ENCODE measurements at regions not wholly inside any gene's neighbourhood (a gene's known extent, or its start where the extent isn't known, plus 50 kb on each side); places are given as distances from the start of the nearest gene placed in this dataset.
"Not testable (repeated sequence)": the region's sequence is repeated elsewhere in the genome, so short reads cannot be mapped to it uniquely, and the experiment has no call there.

DNA sequence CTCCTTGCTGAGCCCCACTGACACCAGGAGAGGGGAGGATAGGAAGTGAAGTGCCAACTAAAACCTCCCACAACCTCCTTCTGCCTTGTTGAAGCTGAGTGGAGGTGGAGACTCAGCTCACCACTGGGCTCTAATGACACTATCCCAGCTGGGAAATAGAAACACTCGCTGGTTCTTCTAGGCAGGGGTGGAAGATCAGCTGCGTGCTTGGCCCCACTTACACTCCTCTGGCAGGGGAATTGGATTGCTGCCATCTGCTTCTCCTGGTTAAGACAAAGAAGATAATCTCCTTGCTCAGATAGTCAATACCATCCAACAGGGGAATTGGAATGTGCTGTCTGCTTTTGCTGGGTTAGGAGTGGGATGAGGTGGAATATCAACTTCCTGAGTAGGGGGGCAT, 392.5 kb downstream of the ZNF674 start:
- intact Hi-C loops (cut with DNase I): no loop called here
- no peak for TF ChIP-seq POLR2A (IDR thresholded peaks at IDR 0.05)
- TF ChIP-seq, protein P1, sequence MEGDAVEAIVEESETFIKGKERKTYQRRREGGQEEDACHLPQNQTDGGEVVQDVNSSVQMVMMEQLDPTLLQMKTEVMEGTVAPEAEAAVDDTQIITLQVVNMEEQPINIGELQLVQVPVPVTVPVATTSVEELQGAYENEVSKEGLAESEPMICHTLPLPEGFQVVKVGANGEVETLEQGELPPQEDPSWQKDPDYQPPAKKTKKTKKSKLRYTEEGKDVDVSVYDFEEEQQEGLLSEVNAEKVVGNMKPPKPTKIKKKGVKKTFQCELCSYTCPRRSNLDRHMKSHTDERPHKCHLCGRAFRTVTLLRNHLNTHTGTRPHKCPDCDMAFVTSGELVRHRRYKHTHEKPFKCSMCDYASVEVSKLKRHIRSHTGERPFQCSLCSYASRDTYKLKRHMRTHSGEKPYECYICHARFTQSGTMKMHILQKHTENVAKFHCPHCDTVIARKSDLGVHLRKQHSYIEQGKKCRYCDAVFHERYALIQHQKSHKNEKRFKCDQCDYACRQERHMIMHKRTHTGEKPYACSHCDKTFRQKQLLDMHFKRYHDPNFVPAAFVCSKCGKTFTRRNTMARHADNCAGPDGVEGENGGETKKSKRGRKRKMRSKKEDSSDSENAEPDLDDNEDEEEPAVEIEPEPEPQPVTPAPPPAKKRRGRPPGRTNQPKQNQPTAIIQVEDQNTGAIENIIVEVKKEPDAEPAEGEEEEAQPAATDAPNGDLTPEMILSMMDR (IDR thresholded peaks at IDR 0.05): no peak
- no peaks in the 10 kb centered on the region for H3K9me3 ChIP-seq

DNA sequence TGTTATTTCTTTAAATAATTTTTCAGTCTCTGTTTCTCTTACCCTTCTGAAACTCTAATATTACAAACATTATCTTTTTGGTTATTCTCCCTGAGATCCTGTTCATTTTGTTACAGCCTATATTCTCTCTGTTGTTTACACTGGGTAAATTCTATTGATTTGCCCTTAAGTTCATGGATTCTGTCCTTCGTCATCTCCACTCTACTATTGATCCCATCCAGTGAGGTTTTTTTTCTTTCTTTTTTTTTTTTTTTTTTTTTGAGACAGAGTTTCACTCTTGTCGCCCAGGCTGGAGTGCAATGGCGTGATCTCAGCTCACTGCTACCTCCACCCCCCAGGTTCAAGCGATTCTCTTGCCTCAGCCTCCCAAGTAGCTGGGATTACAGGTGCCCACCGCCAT, 393.9 kb downstream of the ZNF674 start:
- H3K27me3 ChIP-seq; H3K4me3 ChIP-seq (replicated peaks in 1 of 3); H3K27ac ChIP-seq; H3K4me1 ChIP-seq; H3K36me3 ChIP-seq; H3K9me3 ChIP-seq; DNase-seq; intact Hi-C loops (cut with DNase I): not testable (repeated sequence)
- 94 to 95% methylated on average over 5 of the region's 5 CpGs for WGBS, 2 donors

More for the DNA sequence above, 392.5 kb downstream of the ZNF674 start:
- Histone ChIP-seq H3K4me1 (no peaks in the 10 kb centered on the region), H3K36me3 (no peaks in the 10 kb centered on the region), H3K27me3 (no peaks in the 10 kb centered on the region), H3K4me3 (replicated peaks in 1 of 3) (no peak overlapping the region), H3K27ac (no peak overlapping the region)
- DNase-seq: no peak
- 63% methylated on average over 1 of the region's 2 CpGs; no CpG with 5 or more reads in 1 of the 2 donors for whole genome bisulfite sequencing, 2 donors

DNA sequence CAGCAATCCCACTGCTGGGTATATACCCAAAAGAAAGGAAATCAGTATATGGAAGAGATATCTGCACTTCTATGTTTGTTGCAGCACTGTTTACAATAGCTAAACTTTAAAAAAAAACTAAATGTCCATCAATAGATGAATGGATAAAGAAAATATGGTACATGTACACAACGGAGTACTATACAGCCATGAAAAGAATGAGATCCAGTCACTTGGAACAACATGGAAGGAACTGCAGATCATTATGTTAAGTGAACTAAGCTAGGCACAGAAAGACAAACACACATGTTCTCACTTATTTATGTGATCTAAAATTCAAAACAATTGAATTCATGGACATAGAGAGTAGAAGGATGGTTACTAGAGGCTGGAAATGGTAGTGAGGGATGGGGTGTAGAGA, 400.7 kb downstream of the ZNF674 start:
- H3K4me3 ChIP-seq (replicated peaks in 1 of 3): no peak overlapping the region
- H3K9me3 ChIP-seq: no peaks in the 10 kb centered on the region
- H3K27me3 ChIP-seq: no peaks in the 10 kb centered on the region
- no peaks in the 10 kb centered on the region for H3K36me3 ChIP-seq
- intact Hi-C loops (cut with DNase I): no loop called here
- no peak for DNase-seq
- whole genome bisulfite sequencing, 2 donors: 88 to 100% methylated on average over 1 of the region's 1 CpG
- no peaks in the 10 kb centered on the region for H3K4me1 ChIP-seq
- TF ChIP-seq POLR2A (IDR thresholded peaks at IDR 0.05): no peak
- TF ChIP-seq, protein P1 (IDR thresholded peaks at IDR 0.05): no peak
- H3K27ac ChIP-seq: no peak overlapping the region

DNA sequence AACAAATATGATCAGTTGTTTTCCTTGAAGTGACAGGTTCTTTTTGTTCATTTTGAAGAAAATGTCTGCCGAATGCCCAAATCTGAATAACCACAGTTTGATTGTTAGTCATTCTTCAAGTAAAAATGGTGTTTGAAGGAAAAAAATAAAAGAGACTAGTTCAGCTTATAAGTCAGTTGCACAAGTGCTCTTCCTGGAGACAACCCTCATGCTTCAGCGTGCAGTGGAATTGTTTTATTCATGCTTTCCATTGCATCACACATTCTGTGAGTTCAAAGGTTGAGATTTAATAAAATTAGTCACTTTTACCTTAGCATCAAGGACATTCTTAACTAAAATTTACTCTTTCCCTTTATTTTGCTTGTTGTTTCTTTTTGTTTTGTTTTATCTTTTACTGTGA, 404.9 kb downstream of the ZNF674 start:
- TF ChIP-seq POLR2A (IDR thresholded peaks at IDR 0.05): no peak
- TF ChIP-seq, protein P1 (IDR thresholded peaks at IDR 0.05): no peak
- no peak overlapping the region for H3K4me3 ChIP-seq (replicated peaks in 1 of 3)
- WGBS, 2 donors: 82 to 83% methylated on average over 2 of the region's 2 CpGs
- DNase-seq: no peak
- intact Hi-C loops (cut with DNase I): no loop called here
- no peaks in the 10 kb centered on the region for H3K36me3 ChIP-seq
- no peaks in the 10 kb centered on the region for H3K27me3 ChIP-seq
- no peaks in the 10 kb centered on the region for H3K4me1 ChIP-seq
- H3K27ac ChIP-seq: no peak overlapping the region
- H3K9me3 ChIP-seq: no peaks in the 10 kb centered on the region

DNA sequence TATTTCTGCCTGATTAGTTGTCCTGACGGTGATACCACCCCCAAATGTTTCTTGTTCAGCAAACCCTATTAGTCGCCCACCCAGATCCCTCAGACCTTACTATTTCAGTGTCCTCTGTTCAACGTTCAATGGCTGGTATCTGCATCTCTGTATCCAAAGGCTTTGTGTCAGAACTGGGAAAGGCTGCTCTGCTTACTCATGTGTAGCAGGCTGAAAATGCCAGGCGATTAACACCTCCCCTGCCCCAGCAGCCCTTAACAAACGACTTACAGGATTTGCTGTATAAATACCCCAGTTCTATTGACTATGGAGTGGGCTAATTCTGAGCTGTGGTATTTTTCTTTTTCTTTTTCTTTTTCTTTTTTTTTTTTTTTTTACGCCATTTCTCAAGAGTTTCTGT, 415.0 kb downstream of the ZNF674 start:
- intact Hi-C loops (cut with DNase I): no loop called here
- no peak for TF ChIP-seq POLR2A (IDR thresholded peaks at IDR 0.05)
- TF ChIP-seq, protein P1 (IDR thresholded peaks at IDR 0.05): no peak
- WGBS, 2 donors: 33 to 36% methylated on average over 6 of the region's 6 CpGs
- no peaks in the 10 kb centered on the region for H3K9me3 ChIP-seq
- H3K27ac ChIP-seq: no peak overlapping the region
- no peaks in the 10 kb centered on the region for H3K36me3 ChIP-seq
- no peak for DNase-seq
- H3K4me3 ChIP-seq (replicated peaks in 1 of 3): no peak overlapping the region
- no peaks in the 10 kb centered on the region for H3K27me3 ChIP-seq
- no peaks in the 10 kb centered on the region for H3K4me1 ChIP-seq

DNA sequence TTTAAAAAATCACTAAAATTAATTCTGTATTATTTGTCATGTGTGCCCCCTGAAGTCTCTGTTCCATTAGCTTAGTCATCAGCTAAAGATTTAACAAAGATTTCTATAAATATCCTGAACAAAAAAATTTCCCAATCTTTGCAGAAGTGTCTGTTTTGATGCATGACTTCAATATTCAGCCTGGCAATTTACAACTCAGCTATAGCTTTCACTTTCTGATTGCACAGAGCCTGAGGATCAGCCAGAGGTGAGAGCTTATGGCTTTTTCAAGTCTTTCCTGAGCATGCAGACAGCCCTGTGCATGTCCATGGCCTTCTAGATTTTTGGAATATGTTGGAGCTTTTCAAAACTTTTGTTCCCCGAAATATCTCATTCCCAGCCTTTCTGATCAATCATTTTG, 420.1 kb downstream of the ZNF674 start:
- intact Hi-C loops (cut with DNase I): no loop called here
- Histone ChIP-seq H3K9me3 (no peaks in the 10 kb centered on the region), H3K4me1 (no peaks in the 10 kb centered on the region), H3K27ac (no peak overlapping the region), H3K4me3 (replicated peaks in 1 of 3) (no peak overlapping the region), H3K36me3 (no peaks in the 10 kb centered on the region), H3K27me3 (no peaks in the 10 kb centered on the region)
- WGBS, 2 donors: 89 to 96% methylated on average over 1 of the region's 1 CpG
- TF ChIP-seq, protein P1 (IDR thresholded peaks at IDR 0.05): no peak
- no peak for TF ChIP-seq POLR2A (IDR thresholded peaks at IDR 0.05)
- DNase-seq: no peak

Measured in thyroid gland (tissue), 4 donors.